K562 (cell line): ENCODE measurements at regions not wholly inside any gene's neighbourhood (a gene's known extent, or its start where the extent isn't known, plus 50 kb on each side); places are given as distances from the start of the nearest gene placed in this dataset.

Source experiments
- ATAC-seq: fragments of 200-7000 bp; cut with Tn5 transposase; 3 replicates; pipeline ENCODE4 v1.9.1; 2020; ENCODE audit warnings: moderate library complexity
- BruUV-seq: library from RNA; stranded (reverse); fragments of 400-500 nt; replicated peaks from 2 replicates; lab custom pipeline; 2021; lab: Mats Ljungman, UMichigan
- CTCF ChIA-PET: fragments of 300-600 bp; formaldehyde crosslinking; extraction: SDS; loops from one replicate; lab custom pipeline; 2021; ENCODE audit warnings: low intra/inter-chr PET ratio; lab: Yijun Ruan, JAX
- POLR2A ChIA-PET: fragments of 300-600, 350-650 bp; sonication (Branson Sonifier 250); formaldehyde crosslinking; extraction: SDS; loops from one replicate; lab custom pipeline; 2021; ENCODE audit warnings: antibody characterized with exemption, inconsistent platforms; lab: Yijun Ruan, JAX
- DNase-seq, 4 experiments: peaks; one replicate each; pipeline versions ENCODE4 v3.0.0 to v3.0.0-alpha.2; 2011 to 2018; ENCODE audit warnings: low spot score in 3 of 4, mixed read lengths in 3 of 4; ENCODE audit errors: extremely low read depth in 1 of 4
- FAIRE-seq: peaks from 2 replicates; lab custom pipeline; 2011; peaks lifted over from hg19 to GRCh38; lab: Jason Lieb, UNC
- H2AFZ ChIP-seq: 2 replicates; pipeline ENCODE4 v1.6.0; 2011; ENCODE audit warnings: low read depth, low read length, control low read depth, inconsistent platforms
- H3K27ac ChIP-seq: fragments of 200-600 bp; 3 replicates; pipeline ENCODE4 v1.8.0; 2011; ENCODE audit warnings: low read depth, mild to moderate bottlenecking, control low read depth, inconsistent platforms, low read length, moderate library complexity, mixed read lengths; ENCODE audit errors: extremely low read depth
- H3K27me3 ChIP-seq, 2 experiments: fragments of 300-600 bp in 1 of 2; 2 replicates in 1 of 2; 3 replicates in 1 of 2; pipeline versions ENCODE4 v1.6.0 to v1.8.0; 2011; ENCODE audit warnings: inconsistent platforms in 2 of 2, low read length in 2 of 2, mild to moderate bottlenecking in 1 of 2, mixed read lengths in 1 of 2, moderate library complexity in 1 of 2; ENCODE audit not compliant: control insufficient read depth in 2 of 2, insufficient read depth in 2 of 2
- H3K36me3 ChIP-seq: fragments of 300-600 bp; 3 replicates; pipeline ENCODE4 v1.8.0; 2011; ENCODE audit warnings: mild to moderate bottlenecking, low read length, inconsistent platforms; ENCODE audit not compliant: control insufficient read depth, insufficient read depth
- H3K4me1 ChIP-seq, 2 experiments: fragments of 200-600 bp in 1 of 2; replicated peaks in 1 of 2; 2 replicates in 1 of 2; 3 replicates in 1 of 2; pipeline versions ENCODE4 v1.5.1 to v1.8.0; 2011; ENCODE audit warnings: inconsistent platforms in 2 of 2, low read length in 2 of 2, mild to moderate bottlenecking in 1 of 2, mixed read lengths in 1 of 2, moderate library complexity in 1 of 2; ENCODE audit not compliant: control insufficient read depth in 2 of 2, insufficient read depth in 2 of 2
- H3K4me2 ChIP-seq: 2 replicates; pipeline ENCODE4 v1.6.1; 2011; ENCODE audit warnings: low read length, control low read depth, inconsistent platforms, mixed read lengths; ENCODE audit not compliant: insufficient read depth
- H3K4me3 ChIP-seq: fragments of 200-600 bp; sonication (generic), shearing (Covaris generic); 2 replicates; pipeline ENCODE4 v1.5.1; 2016; ENCODE audit warnings: control low read depth, inconsistent platforms
- H3K79me2 ChIP-seq: fragments of 200-600 bp; 3 replicates; pipeline ENCODE4 v1.8.0; 2011; ENCODE audit warnings: low read length, inconsistent platforms; ENCODE audit not compliant: control insufficient read depth, insufficient read depth
- H3K9ac ChIP-seq, 2 experiments: 2 replicates each; pipeline versions ENCODE4 v1.6.0 to v1.6.1; 2011; ENCODE audit warnings: low read depth in 2 of 2, low read length in 2 of 2, control low read depth in 1 of 2, inconsistent platforms in 1 of 2, mild to moderate bottlenecking in 1 of 2, mixed read lengths in 1 of 2; ENCODE audit not compliant: insufficient read depth in 1 of 2
- H3K9me1 ChIP-seq: one replicate; pipeline ENCODE4 v1.6.0; 2011; ENCODE audit warnings: inconsistent platforms, mild to moderate bottlenecking, low read length, moderate library complexity; ENCODE audit not compliant: control insufficient read depth, insufficient read depth
- H3K9me3 ChIP-seq: replicated peaks from 2 replicates; pipeline ENCODE4 v1.5.1; 2011; ENCODE audit warnings: low read depth, low read length, inconsistent platforms; ENCODE audit not compliant: control insufficient read depth, insufficient read depth
- H4K20me1 ChIP-seq: replicated peaks from 2 replicates; pipeline ENCODE4 v1.6.1; 2011; ENCODE audit warnings: low read length, inconsistent platforms, mixed read lengths; ENCODE audit not compliant: control insufficient read depth, insufficient read depth
- CBX1 ChIP-seq: sonication (generic); IDR thresholded peaks from 2 replicates; pipeline ENCODE4 v1.6.1; 2016; ENCODE audit warnings: antibody characterized with exemption, low read depth, mild to moderate bottlenecking
- E2F3 ChIP-seq: fragments of 250-450 bp; sonication (Bioruptor Pico); IDR thresholded peaks from 2 replicates; pipeline ENCODE4 v1.4.0; 2020; ENCODE audit warnings: mild to moderate bottlenecking
- EP300 ChIP-seq: IDR thresholded peaks from 2 replicates; pipeline ENCODE4 v1.6.1; 2012; ENCODE audit warnings: low read length, improper control_type of control experiment
- KAT2B ChIP-seq: IDR thresholded peaks from one replicate; pipeline ENCODE4 v1.6.1; 2012; ENCODE audit warnings: low read depth, mild to moderate bottlenecking, control low read depth, inconsistent platforms, low read length, moderate library complexity
- KLF16 ChIP-seq: IDR thresholded peaks from 2 replicates; pipeline ENCODE4 v1.6.1; 2016; ENCODE audit warnings: antibody characterized with exemption
- MAFF ChIP-seq: IDR thresholded peaks from 2 replicates; pipeline ENCODE4 v1.6.1; 2012; ENCODE audit warnings: low read length, improper control_type of control experiment
- MCM2 ChIP-seq: fragments of 450-650 bp; IDR thresholded peaks from 2 replicates; pipeline ENCODE4 v1.6.1; 2017; ENCODE audit warnings: low read depth, mild to moderate bottlenecking
- MTA1 ChIP-seq: fragments of 450-650 bp; IDR thresholded peaks from 2 replicates; pipeline ENCODE4 v1.6.1; 2017; ENCODE audit warnings: borderline replicate concordance
- OTX1 ChIP-seq: fragments of 450-650 bp; formaldehyde crosslinking; IDR thresholded peaks from 2 replicates; pipeline ENCODE4 v1.4.0; 2022; ENCODE audit warnings: mild to moderate bottlenecking
- POLR2H ChIP-seq: IDR thresholded peaks from 2 replicates; pipeline ENCODE4 v1.6.1; 2016; ENCODE audit warnings: missing genetic modification characterization, low read depth, mild to moderate bottlenecking, control low read depth, missing compliant biosample characterization, moderate library complexity
- SNIP1 ChIP-seq: fragments of 450-650 bp; IDR thresholded peaks from 2 replicates; pipeline ENCODE4 v1.7.1; 2017; ENCODE audit warnings: low read depth, mild to moderate bottlenecking
- SP1 ChIP-seq: sonication (generic); formaldehyde crosslinking; IDR thresholded peaks from 2 replicates; pipeline ENCODE4 v1.8.1; 2022; ENCODE audit warnings: mild to moderate bottlenecking, missing genetic modification reagents
- TCFL5 ChIP-seq: fragments of 250-450 bp; sonication (Bioruptor Pico); conservative IDR thresholded peaks from 2 replicates; pipeline ENCODE4 v1.6.1; 2021; ENCODE audit warnings: mild to moderate bottlenecking, moderate library complexity, matching md5 sums
- ZBED1 ChIP-seq: IDR thresholded peaks from 2 replicates; pipeline ENCODE4 v1.6.1; 2014
- ZNF324 ChIP-seq: fragments of 250-450 bp; sonication (Bioruptor Pico); IDR thresholded peaks from 2 replicates; pipeline ENCODE4 v1.4.0; 2020; ENCODE audit warnings: mild to moderate bottlenecking
- ZNF764 ChIP-seq: fragments of 250-450 bp; sonication (Bioruptor Pico); IDR thresholded peaks from 2 replicates; pipeline ENCODE4 v1.4.0; 2020; ENCODE audit warnings: low read depth, mild to moderate bottlenecking, moderate library complexity
- WGBS: fragments of 100-300 bp; shearing (Covaris generic); methylation state at CpG from one replicate; pipeline ENCODE4 v1.1.6; 2016; ENCODE audit warnings: low coverage, mixed read lengths; ENCODE audit not compliant: insufficient coverage; ENCODE audit errors: missing lambda C conversion rate; 5-methylcytosine and 5-hydroxymethylcytosine counted together
- in situ Hi-C: fragments of 300-500 bp; cut with MboI; formaldehyde crosslinking; loops from 4 replicates; pipeline ENCODE4 v1.15.0; 2018; ENCODE audit warnings: inconsistent platforms, mixed read lengths
- intact Hi-C: fragments of 100-400 bp; cut with micrococcal nuclease; formaldehyde crosslinking; loops from 2 replicates; pipeline ENCODE4 v1.14.2; 2022
- TF ChIP-seq, protein P1 (sequence below): sonication (generic); formaldehyde crosslinking; IDR thresholded peaks from 2 replicates; pipeline ENCODE4 v1.8.1; 2023; ENCODE audit warnings: missing genetic modification reagents, mild to moderate bottlenecking, borderline replicate concordance
- TF ChIP-seq, protein P2 (sequence below): sonication (generic); formaldehyde crosslinking; IDR thresholded peaks from 2 replicates; pipeline ENCODE4 v1.8.0; 2022; ENCODE audit warnings: mild to moderate bottlenecking, missing genetic modification reagents

DNA sequence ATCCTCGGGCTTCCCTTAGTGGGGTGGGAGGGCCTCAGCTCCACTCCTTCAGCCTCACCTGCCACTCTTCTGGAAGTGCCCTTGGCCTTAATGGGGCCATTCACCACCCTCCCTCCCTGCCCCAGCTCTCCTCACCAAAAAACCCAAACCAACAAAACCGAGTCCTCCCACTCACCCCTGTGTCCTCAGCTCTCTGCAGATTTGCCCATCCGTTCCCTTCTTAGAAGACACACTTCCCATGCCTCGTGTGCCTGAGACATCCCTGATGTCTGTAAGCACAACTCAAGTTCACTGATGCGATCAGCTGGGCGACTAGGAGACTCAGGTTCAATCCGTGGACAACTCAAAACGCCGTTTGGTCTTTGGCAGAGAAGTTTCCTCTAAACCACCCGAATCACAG lies 839.2 kb downstream of the TBC1D22A start:
- H3K9me3 ChIP-seq, result no peaks in the 10 kb centered on the region
- ATAC-seq (no peak), FAIRE-seq (no peak), DNase-seq (no peak)
- 0% methylated on average over 7 of the region's 10 CpGs for WGBS
- ChIA-PET CTCF (no interaction called here), POLR2A (interaction anchor here (0.6 kb wide), 1 partner anchor 89 kb away, joined by 3 read pairs; no protein-coding TSS in a partner anchor)
- H2AFZ ChIP-seq, result no peak overlapping the region
- H3K9ac ChIP-seq, result no peak overlapping the region
- no peak overlapping the region for H3K4me3 ChIP-seq
- H3K4me2 ChIP-seq, result no peak overlapping the region
- H4K20me1 ChIP-seq, result 0 out of 2 replicates have a peak, but pooled peaks cover 3% of the 10 kb centered on the region
- intact Hi-C loops (no loop called here), in situ Hi-C loops (no loop called here)
- H3K79me2 ChIP-seq, result no peaks in the 10 kb centered on the region
- peaks cover 0 to 15% of the 10 kb centered on the region in 2 experiments; a peak in 1 of 5 replicates for H3K27me3 ChIP-seq
- no peaks in the 10 kb centered on the region for H3K9me1 ChIP-seq
- no peak overlapping the region for H3K27ac ChIP-seq
- H3K36me3 ChIP-seq, result no peaks in the 10 kb centered on the region
- no peaks in the 10 kb centered on the region for H3K4me1 ChIP-seq
- no TSS peak for BruUV-seq
- TF ChIP-seq ZBED1 (no peak), TCFL5 (CRISPR knock-in tag) (no peak), ZNF324 (CRISPR knock-in tag) (no peak), CBX1 (no peak), MTA1 (no peak), EP300 (no peak), SNIP1 (no peak), ZNF764 (CRISPR knock-in tag) (no peak), E2F3 (CRISPR knock-in tag) (no peak), SP1 (CRISPR knock-in tag) (no peak), POLR2H (tag) (no peak), KLF16 (no peak), MCM2 (no peak), KAT2B (no peak), MAFF (no peak), OTX1 (no peak)
- TF ChIP-seq, protein P1, sequence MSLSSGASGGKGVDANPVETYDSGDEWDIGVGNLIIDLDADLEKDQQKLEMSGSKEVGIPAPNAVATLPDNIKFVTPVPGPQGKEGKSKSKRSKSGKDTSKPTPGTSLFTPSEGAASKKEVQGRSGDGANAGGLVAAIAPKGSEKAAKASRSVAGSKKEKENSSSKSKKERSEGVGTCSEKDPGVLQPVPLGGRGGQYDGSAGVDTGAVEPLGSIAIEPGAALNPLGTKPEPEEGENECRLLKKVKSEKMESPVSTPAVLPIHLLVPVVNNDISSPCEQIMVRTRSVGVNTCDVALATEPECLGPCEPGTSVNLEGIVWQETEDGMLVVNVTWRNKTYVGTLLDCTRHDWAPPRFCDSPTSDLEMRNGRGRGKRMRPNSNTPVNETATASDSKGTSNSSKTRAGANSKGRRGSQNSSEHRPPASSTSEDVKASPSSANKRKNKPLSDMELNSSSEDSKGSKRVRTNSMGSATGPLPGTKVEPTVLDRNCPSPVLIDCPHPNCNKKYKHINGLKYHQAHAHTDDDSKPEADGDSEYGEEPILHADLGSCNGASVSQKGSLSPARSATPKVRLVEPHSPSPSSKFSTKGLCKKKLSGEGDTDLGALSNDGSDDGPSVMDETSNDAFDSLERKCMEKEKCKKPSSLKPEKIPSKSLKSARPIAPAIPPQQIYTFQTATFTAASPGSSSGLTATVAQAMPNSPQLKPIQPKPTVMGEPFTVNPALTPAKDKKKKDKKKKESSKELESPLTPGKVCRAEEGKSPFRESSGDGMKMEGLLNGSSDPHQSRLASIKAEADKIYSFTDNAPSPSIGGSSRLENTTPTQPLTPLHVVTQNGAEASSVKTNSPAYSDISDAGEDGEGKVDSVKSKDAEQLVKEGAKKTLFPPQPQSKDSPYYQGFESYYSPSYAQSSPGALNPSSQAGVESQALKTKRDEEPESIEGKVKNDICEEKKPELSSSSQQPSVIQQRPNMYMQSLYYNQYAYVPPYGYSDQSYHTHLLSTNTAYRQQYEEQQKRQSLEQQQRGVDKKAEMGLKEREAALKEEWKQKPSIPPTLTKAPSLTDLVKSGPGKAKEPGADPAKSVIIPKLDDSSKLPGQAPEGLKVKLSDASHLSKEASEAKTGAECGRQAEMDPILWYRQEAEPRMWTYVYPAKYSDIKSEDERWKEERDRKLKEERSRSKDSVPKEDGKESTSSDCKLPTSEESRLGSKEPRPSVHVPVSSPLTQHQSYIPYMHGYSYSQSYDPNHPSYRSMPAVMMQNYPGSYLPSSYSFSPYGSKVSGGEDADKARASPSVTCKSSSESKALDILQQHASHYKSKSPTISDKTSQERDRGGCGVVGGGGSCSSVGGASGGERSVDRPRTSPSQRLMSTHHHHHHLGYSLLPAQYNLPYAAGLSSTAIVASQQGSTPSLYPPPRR (CRISPR knock-in tag), result no peak
- TF ChIP-seq, protein P2, sequence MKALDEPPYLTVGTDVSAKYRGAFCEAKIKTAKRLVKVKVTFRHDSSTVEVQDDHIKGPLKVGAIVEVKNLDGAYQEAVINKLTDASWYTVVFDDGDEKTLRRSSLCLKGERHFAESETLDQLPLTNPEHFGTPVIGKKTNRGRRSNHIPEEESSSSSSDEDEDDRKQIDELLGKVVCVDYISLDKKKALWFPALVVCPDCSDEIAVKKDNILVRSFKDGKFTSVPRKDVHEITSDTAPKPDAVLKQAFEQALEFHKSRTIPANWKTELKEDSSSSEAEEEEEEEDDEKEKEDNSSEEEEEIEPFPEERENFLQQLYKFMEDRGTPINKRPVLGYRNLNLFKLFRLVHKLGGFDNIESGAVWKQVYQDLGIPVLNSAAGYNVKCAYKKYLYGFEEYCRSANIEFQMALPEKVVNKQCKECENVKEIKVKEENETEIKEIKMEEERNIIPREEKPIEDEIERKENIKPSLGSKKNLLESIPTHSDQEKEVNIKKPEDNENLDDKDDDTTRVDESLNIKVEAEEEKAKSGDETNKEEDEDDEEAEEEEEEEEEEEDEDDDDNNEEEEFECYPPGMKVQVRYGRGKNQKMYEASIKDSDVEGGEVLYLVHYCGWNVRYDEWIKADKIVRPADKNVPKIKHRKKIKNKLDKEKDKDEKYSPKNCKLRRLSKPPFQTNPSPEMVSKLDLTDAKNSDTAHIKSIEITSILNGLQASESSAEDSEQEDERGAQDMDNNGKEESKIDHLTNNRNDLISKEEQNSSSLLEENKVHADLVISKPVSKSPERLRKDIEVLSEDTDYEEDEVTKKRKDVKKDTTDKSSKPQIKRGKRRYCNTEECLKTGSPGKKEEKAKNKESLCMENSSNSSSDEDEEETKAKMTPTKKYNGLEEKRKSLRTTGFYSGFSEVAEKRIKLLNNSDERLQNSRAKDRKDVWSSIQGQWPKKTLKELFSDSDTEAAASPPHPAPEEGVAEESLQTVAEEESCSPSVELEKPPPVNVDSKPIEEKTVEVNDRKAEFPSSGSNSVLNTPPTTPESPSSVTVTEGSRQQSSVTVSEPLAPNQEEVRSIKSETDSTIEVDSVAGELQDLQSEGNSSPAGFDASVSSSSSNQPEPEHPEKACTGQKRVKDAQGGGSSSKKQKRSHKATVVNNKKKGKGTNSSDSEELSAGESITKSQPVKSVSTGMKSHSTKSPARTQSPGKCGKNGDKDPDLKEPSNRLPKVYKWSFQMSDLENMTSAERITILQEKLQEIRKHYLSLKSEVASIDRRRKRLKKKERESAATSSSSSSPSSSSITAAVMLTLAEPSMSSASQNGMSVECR, result no peak
